ENCODE measurements at regions not wholly inside any gene's neighbourhood (a gene's known extent, or its start where the extent isn't known, plus 50 kb on each side); places are given as distances from the start of the nearest gene placed in this dataset.

- DNase-seq: no peak
Observed at GRCh38 chr10:130847170-130847569, 464.4 kb downstream of the TCERG1L start.

GRCh38 chr10:130848855-130849254, 462.7 kb downstream of the TCERG1L start:
- DNase-seq: no peak

GRCh38 chr10:130854151-130854550, 457.4 kb downstream of the TCERG1L start:
- DNase-seq: no peak

DNA sequence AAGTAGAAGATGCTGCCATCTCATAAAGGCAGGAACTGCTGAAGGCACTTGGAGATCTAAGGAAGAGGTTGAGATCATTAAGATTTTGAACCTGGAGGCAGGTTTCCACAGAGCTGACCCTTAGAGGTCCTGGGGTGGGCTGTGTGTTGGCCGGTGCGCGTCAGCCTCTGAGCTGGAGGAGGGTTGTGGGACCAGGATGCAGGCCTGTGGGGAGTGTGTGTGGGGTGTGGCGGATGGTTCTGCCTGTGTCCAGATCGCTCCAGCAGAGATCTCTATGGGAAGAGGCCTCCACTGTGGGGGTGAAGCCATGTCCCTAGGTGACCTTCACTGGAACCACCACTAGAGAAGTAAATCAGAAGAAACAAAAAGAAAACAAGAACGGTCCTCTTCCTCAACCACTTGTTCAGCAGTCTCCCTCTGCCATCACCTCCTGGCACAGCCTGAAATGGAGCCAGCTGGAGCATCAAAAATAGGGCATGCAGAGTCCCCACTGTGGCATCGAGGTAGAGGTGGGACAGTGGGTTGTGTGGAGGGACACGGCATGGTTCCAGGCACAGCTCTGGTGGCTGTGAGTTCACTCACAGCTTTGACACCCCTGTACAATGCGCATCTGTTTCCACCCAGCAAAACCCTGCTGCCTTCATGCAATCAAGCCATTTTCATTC, 453.8 kb downstream of the TCERG1L start:
- DNase-seq: no peak

- no peak for DNase-seq
Observed at GRCh38 chr10:130858626-130859025, 452.9 kb downstream of the TCERG1L start.

DNA sequence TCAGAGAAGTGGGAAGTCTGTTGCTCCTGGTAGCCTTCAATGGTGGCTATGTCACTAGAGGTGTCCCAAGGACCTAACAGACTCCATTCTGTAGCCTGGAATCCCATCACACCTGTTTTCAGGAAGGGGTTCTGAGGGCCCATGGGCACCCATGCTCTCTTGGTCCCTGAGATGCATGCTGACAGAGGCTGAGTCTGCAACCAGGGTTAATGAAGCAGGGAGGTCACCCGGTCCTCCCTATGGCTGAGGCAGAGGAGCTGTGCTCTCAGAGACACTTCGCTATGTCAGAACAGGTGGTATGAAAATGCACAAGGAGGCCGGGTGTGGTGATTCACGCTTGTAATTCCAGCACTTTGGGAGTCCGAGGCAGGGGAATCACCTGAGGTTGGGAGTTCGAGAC, 452.1 kb downstream of the TCERG1L start:
- no peak for DNase-seq

DNA sequence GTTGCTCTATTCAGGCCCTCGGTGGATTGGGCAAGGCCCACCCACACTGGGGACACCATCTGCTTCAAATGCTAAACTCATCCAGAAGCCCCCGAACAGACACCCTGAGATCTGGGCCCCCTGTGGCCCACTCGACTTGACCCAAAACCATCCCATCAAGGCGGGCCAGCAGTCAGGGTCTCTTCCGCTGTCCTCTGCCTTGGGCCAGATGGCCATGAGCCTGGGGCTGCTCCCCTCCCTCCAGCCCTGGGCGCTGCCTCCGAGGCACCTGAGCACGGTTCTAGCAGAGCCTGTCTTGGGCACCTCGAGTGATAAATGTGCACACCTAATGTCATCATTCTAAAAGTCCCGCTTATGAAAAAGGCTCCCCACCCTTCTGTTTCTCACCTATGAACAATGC, 449.4 kb downstream of the TCERG1L start:
- no peak for DNase-seq

- no peak for DNase-seq
Observed at GRCh38 chr10:130862626-130863025, 448.9 kb downstream of the TCERG1L start.

- no peak for DNase-seq
Observed at GRCh38 chr10:130863044-130863443, 448.5 kb downstream of the TCERG1L start.

GRCh38 chr10:130864961-130865818, 446.3 kb downstream of the TCERG1L start:
- no peak for DNase-seq

DNA sequence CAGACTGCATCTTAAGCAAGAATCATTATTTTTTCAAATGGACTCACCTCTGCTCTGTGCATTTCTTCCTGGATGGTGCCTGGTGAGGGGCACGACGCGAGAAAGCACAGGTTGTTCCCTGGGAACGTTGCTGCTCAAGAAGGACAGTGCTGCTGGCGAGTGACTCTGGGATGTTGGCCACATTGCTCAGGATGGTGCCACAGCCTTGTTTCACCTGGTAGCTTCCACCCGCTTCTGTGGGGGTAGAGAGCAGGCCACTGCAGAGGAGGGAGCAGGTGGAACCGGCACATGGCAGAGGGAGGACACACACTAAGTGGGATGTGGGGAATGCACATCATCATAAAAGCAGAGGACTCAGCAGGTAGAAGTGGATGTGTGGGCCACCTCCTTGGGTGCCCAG, 444.7 kb downstream of the TCERG1L start:
- no peak for DNase-seq

- DNase-seq: no peak
Observed at GRCh38 chr10:130867446-130868194, 443.9 kb downstream of the TCERG1L start.

- DNase-seq: no peak
Observed at GRCh38 chr10:130869179-130869841, 442.2 kb downstream of the TCERG1L start.

DNA sequence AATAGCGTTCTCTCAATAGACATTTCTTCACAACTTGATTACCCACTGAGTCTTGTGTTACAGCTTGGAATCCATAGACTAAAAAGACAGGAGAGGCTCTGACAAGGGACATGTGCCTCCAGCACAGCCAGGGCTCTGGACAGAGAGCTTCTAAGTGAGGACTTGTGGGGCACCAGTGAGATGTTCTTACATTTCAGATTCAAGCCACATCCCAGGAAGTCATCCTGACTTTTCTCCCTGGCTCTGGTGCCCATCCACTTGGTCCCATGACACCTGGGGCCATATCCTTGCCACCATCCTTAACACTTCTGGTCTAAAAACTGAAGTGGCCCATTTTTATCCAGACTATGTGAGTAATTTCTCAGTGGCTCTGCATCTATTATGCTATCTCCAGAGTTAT, 440.1 kb downstream of the TCERG1L start:
- no peak for DNase-seq

DNA sequence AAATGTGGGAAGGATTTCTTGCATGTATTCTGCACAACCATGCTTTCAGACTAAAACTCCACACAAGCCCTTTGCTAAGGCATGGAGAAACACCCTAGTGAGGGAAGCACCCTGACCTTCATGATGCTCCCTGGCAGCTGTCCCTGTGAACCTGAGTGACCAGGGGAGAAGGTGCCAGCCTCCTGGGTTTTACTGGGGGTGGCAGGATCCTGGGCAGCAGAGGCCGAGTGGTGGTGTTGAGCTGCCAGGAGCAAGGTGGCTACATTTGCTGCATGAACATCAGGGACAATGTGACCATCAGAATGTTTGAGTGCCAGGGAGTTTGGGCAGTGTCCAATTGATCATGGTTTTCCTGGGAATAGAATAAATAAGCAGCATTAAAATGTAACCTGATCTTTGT, 437.9 kb downstream of the TCERG1L start:
- no peak for DNase-seq

- DNase-seq: no peak
Observed at GRCh38 chr10:130875116-130875515, 436.4 kb downstream of the TCERG1L start.

DNA sequence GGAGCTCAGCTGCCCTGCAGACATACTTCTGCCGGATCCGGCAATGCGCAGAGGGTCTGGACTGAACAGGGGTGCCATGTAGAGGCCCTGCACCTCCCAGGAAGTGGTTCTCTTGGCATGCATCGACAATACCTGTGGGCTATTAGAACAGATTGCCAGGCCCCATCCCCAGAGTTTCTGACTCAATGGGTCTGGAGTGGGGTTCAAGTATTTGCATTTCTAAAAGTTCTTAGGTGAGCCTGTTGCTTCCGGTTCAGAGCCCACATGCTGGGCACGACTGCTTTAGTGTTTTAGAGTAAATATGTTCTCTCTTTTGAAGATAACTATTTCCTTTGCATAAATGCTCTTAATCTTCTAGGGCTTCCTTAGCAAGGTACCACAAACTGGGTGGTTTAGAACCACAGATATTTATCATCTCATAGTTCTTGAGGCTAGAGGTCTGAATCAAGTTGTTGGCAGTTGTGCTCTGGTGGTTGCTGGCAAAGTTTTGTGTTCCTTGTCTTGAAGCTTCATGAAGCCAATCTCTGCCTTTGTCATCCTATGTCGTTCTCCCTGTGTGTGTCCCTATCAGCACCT, 435.5 kb downstream of the TCERG1L start:
- no peak for DNase-seq

- DNase-seq: no peak
Observed at GRCh38 chr10:130877126-130877525, 434.4 kb downstream of the TCERG1L start.

DNA sequence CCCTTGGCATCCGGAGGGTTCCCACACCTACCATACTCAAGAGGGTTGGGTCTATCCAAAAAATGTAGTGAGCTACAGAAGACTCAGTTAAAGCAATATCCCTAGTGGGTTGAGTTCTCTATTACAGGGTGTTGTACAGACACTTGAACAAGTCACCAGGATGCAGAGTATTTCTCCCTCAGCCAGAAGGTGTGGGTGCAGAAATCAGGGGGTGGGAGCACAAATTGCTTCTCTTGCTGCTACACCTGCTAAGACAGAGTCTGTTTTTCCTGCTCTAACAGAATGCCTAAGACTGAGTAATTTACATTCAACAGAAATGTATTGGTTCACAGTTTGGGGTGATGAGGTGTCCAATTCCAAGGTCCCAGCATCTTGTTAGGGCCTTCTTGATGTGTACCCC, 433.4 kb downstream of the TCERG1L start:
- DNase-seq: no peak

DNA sequence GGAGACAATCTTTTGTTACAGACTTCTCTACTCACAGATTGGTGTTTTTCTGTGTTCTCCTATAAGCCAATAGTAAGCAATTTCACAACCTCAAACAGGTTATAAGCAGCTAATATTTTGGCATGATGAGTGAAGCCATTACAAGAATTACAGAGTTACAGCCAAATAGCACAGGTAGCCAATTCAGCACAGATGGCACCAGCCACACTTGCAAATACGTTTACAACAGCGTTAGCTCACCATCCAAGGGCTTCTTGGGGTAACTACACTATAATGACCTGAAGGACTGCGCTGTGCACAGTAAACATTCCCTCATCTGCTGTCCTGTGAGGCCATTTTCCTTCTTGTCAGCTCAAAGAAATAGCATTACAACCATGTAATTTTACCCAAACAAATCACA, 428.6 kb downstream of the TCERG1L start:
- no peak for DNase-seq

DNA sequence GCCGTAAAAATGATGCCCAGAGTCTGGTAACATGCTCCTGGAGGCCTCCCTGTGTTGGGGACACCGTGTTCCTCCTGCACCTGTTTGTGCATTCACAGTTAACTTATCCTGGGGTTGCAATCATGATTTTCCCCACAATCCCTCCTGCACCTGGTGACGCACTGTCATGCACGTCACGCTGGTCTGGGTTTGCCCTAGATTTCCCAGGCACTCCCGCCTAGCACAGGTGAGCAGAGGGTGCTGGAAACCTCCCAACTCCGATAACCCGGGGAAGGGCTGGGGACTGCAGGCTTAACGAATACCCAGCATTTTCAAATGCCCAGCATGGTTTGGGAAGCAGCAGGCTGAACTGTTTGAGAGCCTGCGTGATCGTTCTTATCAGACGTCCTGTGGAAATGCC, 427.1 kb downstream of the TCERG1L start:
- no peak for DNase-seq

- DNase-seq: no peak
Observed at GRCh38 chr10:130885021-130885655, 426.4 kb downstream of the TCERG1L start.

All from activated CD4-positive, alpha-beta T cell treated with anti-CD3 and anti-CD28 coated beads, Interleukin-2, amount 50 U/mL, for 1 hour (primary cell).